Loucy (cell line): ENCODE measurements at regions not wholly inside any gene's neighbourhood (a gene's known extent, or its start where the extent isn't known, plus 50 kb on each side); places are given as distances from the start of the nearest gene placed in this dataset.

Experiments used
- H2AFZ ChIP-seq: fragments of 200-600 bp; sonication (generic); 2 replicates; pipeline ENCODE4 v1.6.0; 2016; ENCODE audit warnings: antibody characterized with exemption, mild to moderate bottlenecking, low read length, moderate library complexity
- H3F3A ChIP-seq: fragments of 200-600 bp; 2 replicates; pipeline ENCODE4 v1.6.0; 2016; ENCODE audit warnings: antibody characterized with exemption, low read depth, mild to moderate bottlenecking
- H3K27me3 ChIP-seq: fragments of 200-600 bp; sonication (generic); 2 replicates; pipeline ENCODE4 v1.6.1; 2014; ENCODE audit warnings: low read length, mild to moderate bottlenecking; ENCODE audit not compliant: insufficient read depth, poor library complexity, severe bottlenecking
- H3K36me3 ChIP-seq: fragments of 200-600 bp; sonication (generic); 2 replicates; pipeline ENCODE4 v1.6.1; 2016; ENCODE audit warnings: low read length; ENCODE audit not compliant: insufficient read depth
- H3K4me1 ChIP-seq: fragments of 200-600 bp; sonication (generic); 2 replicates; pipeline ENCODE4 v1.5.1; 2014; ENCODE audit warnings: low read length, mild to moderate bottlenecking; ENCODE audit not compliant: insufficient read depth, poor library complexity, severe bottlenecking
- H3K4me2 ChIP-seq: fragments of 200-600 bp; sonication (generic); 2 replicates; pipeline ENCODE4 v1.6.0; 2014; ENCODE audit warnings: antibody characterized with exemption, low read length, low read depth, mild to moderate bottlenecking; ENCODE audit not compliant: poor library complexity, severe bottlenecking
- H3K4me3 ChIP-seq: fragments of 200-600 bp; sonication (generic); 2 replicates; pipeline ENCODE4 v1.5.1; 2014; ENCODE audit warnings: low read length, mild to moderate bottlenecking, mixed read lengths; ENCODE audit not compliant: poor library complexity, severe bottlenecking
- H3K79me2 ChIP-seq: fragments of 200-600 bp; sonication (generic); 2 replicates; pipeline ENCODE4 v1.6.1; 2014; ENCODE audit warnings: low read length; ENCODE audit not compliant: insufficient read depth
- H3K9ac ChIP-seq: fragments of 200-600 bp; sonication (generic); 2 replicates; pipeline ENCODE4 v1.6.0; 2014; ENCODE audit warnings: mild to moderate bottlenecking, low read depth, low read length, moderate library complexity; ENCODE audit not compliant: poor library complexity, severe bottlenecking
- H3K9me2 ChIP-seq: fragments of 200-600 bp; sonication (generic); replicated peaks from 2 replicates; pipeline ENCODE4 v1.6.1; 2016; ENCODE audit warnings: low read depth, low read length, mixed read lengths
- H3K9me3 ChIP-seq: fragments of 200-600 bp; sonication (generic); 2 replicates; pipeline ENCODE4 v1.6.1; 2014; ENCODE audit warnings: mild to moderate bottlenecking, antibody characterized with exemption, low read length, low read depth; ENCODE audit not compliant: insufficient read depth
- H4K20me1 ChIP-seq: fragments of 200-600 bp; sonication (generic); 2 replicates; pipeline ENCODE4 v1.6.0; 2014; ENCODE audit warnings: antibody characterized with exemption, low read length, mild to moderate bottlenecking; ENCODE audit not compliant: insufficient read depth, poor library complexity, severe bottlenecking
- EZH2phosphoT487 ChIP-seq: fragments of 200-600 bp; IDR thresholded peaks from 2 replicates; pipeline ENCODE4 v1.6.1; 2018; ENCODE audit warnings: antibody characterized with exemption, mild to moderate bottlenecking, moderate library complexity, borderline replicate concordance
- TF ChIP-seq, protein P1 (sequence below): fragments of 200-600 bp; sonication (generic); conservative IDR thresholded peaks from 2 replicates; pipeline ENCODE4 v1.5.1; 2014; ENCODE audit warnings: mild to moderate bottlenecking, antibody characterized with exemption, low read length

DNA sequence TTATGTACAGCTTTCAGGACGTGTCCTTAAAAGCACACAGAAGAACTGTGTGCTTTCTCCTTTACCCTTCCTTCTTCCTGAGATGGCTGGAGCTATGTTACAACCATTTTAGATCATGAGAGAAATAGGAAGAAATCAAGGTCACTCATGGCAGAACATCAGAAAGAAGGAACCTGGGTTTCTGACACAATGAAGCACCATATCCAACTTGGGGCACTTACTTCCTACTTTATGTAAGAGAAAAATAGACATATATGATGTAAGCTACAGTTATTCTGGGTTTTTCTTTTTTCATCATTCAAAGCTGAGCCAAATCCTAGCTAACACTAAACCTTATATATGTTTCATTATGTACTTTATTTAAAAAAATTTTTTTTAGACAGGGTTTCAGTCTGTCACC lies 79.5 kb downstream of the FAM161A start:
- Histone ChIP-seq H3K79me2 (no peaks in the 10 kb centered on the region), H3K9me3 (no peaks in the 10 kb centered on the region), H3K4me3 (no peak overlapping the region), H3F3A (no peaks in the 10 kb centered on the region), H3K27me3 (no peaks in the 10 kb centered on the region), H3K4me1 (no peaks in the 10 kb centered on the region), H4K20me1 (no peaks in the 10 kb centered on the region), H2AFZ (no peak overlapping the region), H3K4me2 (no peak overlapping the region), H3K9ac (no peak overlapping the region), H3K36me3 (no peaks in the 10 kb centered on the region), H3K9me2 (no peaks in the 10 kb centered on the region)
- TF ChIP-seq, protein P1, sequence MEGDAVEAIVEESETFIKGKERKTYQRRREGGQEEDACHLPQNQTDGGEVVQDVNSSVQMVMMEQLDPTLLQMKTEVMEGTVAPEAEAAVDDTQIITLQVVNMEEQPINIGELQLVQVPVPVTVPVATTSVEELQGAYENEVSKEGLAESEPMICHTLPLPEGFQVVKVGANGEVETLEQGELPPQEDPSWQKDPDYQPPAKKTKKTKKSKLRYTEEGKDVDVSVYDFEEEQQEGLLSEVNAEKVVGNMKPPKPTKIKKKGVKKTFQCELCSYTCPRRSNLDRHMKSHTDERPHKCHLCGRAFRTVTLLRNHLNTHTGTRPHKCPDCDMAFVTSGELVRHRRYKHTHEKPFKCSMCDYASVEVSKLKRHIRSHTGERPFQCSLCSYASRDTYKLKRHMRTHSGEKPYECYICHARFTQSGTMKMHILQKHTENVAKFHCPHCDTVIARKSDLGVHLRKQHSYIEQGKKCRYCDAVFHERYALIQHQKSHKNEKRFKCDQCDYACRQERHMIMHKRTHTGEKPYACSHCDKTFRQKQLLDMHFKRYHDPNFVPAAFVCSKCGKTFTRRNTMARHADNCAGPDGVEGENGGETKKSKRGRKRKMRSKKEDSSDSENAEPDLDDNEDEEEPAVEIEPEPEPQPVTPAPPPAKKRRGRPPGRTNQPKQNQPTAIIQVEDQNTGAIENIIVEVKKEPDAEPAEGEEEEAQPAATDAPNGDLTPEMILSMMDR: no peak
- no peak for TF ChIP-seq EZH2phosphoT487

DNA sequence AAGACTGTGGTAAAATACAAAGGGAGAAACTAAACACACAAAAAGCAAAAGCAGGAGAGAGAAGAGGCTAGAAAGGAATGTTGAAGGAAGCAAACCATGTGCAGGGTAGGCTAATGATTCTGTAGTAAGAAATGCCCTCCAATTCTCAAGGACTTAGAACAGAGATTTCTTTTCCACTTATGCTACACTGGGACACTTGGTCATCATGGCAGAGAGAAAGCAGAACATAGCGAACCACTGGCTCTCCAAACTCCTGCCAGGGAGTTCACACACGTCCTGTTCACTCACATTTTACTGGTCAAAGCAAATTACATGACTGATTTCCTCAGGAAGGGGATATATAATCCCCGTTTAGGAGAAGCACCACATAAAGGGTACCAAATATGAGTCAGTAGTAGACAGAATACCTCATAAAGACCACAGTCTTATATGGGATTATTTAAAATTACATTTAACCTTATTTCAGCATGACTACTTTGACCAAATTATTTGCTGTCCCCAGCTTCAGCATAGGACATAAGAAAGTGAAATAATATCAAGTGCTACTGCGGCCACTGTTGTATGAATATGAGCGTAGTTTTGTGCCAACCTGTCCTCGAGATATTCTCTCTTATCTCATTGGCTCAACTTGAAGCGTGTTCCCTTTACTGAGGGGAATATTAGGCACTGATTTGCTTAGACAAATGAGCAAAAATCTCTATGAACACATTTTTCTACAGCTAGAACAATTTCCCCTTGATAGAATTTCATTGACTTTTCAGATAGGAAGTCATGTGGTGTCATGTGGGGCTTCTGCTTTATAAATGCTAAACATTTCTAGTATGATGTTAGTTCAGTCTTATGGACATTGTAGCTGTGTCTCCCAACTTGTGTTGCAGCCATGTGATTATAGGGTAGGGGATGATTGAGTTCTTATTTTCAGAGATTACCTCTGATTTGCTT lies 81.7 kb downstream of the FAM161A start:
- H3K79me2 ChIP-seq: no peaks in the 10 kb centered on the region
- H3K4me1 ChIP-seq: no peaks in the 10 kb centered on the region
- H3K36me3 ChIP-seq: no peaks in the 10 kb centered on the region
- no peaks in the 10 kb centered on the region for H3K9me2 ChIP-seq
- no peaks in the 10 kb centered on the region for H4K20me1 ChIP-seq
- no peak overlapping the region for H3K4me3 ChIP-seq
- no peak overlapping the region for H3K9ac ChIP-seq
- H3K27me3 ChIP-seq: no peaks in the 10 kb centered on the region
- no peak overlapping the region for H3K4me2 ChIP-seq
- peak overlapping the region; percentile 47; the same call in 1 of the 2 replicates for H2AFZ ChIP-seq
- H3F3A ChIP-seq: no peaks in the 10 kb centered on the region
- H3K9me3 ChIP-seq: no peaks in the 10 kb centered on the region
- TF ChIP-seq, protein P1: no peak
- TF ChIP-seq EZH2phosphoT487: no peak

DNA sequence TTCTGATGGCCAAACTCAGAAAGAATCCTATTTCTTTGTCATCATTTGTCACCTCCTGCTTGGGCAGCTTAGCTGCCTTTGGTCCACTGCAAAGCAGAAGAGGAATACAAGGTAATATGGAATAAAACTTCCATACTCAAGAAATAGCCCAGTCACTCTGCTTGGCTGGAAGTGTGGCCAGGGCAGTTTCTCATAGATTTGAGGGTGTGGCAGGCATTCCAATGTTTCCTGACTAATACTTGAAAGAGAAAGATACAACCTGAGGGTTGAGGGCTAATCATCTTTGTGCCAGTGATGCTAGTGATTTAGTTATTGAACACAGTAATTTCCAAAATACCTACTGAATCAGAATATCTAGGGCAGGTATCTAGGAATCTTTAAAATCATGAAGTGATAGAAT lies 83.1 kb downstream of the FAM161A start:
- Histone ChIP-seq H3K4me2 (no peak overlapping the region), H2AFZ (no peak overlapping the region), H3K4me1 (no peaks in the 10 kb centered on the region), H3K9me2 (no peaks in the 10 kb centered on the region), H3K27me3 (no peaks in the 10 kb centered on the region), H4K20me1 (no peaks in the 10 kb centered on the region), H3K36me3 (no peaks in the 10 kb centered on the region), H3K9me3 (no peaks in the 10 kb centered on the region), H3K4me3 (no peak overlapping the region), H3F3A (no peaks in the 10 kb centered on the region), H3K79me2 (no peaks in the 10 kb centered on the region), H3K9ac (no peak overlapping the region)
- no peak for TF ChIP-seq EZH2phosphoT487
- TF ChIP-seq, protein P1: no peak
